AG04450 (cell line): ENCODE measurements at regions not wholly inside any gene's neighbourhood (a gene's known extent, or its start where the extent isn't known, plus 50 kb on each side); places are given as distances from the start of the nearest gene placed in this dataset.

Experiments used
- CTCF ChIA-PET: fragments of 300-600, 350-600 bp; formaldehyde crosslinking; extraction: SDS; loops from one replicate; lab custom pipeline; 2022; ENCODE audit warnings: antibody characterized with exemption, inconsistent platforms; lab: Charles Lee
- POLR2A ChIA-PET: fragments of 350-600 bp; formaldehyde crosslinking; extraction: SDS; loops from one replicate; lab custom pipeline; 2021; ENCODE audit warnings: antibody characterized with exemption, inconsistent platforms; lab: Yijun Ruan, JAX
- DNase-seq: peaks from one replicate; pipeline ENCODE4 v3.0.0-alpha.2; 2011; ENCODE audit warnings: low read depth, low spot score
- H3K27ac ChIP-seq: one replicate; pipeline ENCODE4 v1.5.1; 2012; ENCODE audit warnings: low read depth, low read length, control low read depth
- H3K27me3 ChIP-seq: one replicate; pipeline ENCODE4 v1.6.0; 2012; ENCODE audit warnings: low read length; ENCODE audit not compliant: control insufficient read depth, insufficient read depth
- H3K4me3 ChIP-seq: 2 replicates; pipeline ENCODE4 v1.5.1; 2011; ENCODE audit warnings: mild to moderate bottlenecking, low read depth, low read length, control low read depth
- H3K9me3 ChIP-seq: 2 replicates; pipeline ENCODE4 v1.5.1; 2012; ENCODE audit warnings: low read length; ENCODE audit not compliant: control insufficient read depth, insufficient read depth
- TF ChIP-seq, protein P1 (sequence below): IDR thresholded peaks from 2 replicates; pipeline ENCODE4 v1.5.1; 2011; ENCODE audit warnings: low read depth, low read length, control low read depth, inconsistent platforms

DNA sequence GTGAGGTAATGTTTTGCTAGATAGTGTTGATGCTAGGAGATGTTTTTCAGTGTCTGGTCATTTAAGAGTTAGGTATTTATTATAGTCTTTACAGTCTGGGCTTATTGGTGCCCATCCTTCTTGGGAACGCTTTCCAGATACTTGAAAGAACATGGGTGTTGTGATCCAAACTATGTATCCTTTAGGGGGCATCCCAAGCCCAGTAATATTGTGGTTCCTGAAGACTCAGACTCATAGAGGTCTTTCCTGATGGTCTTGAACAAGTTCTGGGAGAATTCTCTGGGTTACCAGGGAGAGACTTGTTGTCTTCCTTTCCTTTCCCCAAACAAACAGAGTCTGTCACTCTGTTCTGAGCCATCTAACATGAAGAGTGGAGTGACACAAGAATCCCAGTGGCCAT, 99.7 kb upstream of the LRRC3B start:
- Histone ChIP-seq H3K4me3 (no peak overlapping the region), H3K9me3 (peaks cover 15% of the 10 kb centered on the region; the same call in 1 of the 2 replicates), H3K27ac (no peak overlapping the region), H3K27me3 (no peaks in the 10 kb centered on the region)
- ChIA-PET CTCF (no interaction called here), POLR2A (no interaction called here)
- no peak for DNase-seq
- TF ChIP-seq, protein P1, sequence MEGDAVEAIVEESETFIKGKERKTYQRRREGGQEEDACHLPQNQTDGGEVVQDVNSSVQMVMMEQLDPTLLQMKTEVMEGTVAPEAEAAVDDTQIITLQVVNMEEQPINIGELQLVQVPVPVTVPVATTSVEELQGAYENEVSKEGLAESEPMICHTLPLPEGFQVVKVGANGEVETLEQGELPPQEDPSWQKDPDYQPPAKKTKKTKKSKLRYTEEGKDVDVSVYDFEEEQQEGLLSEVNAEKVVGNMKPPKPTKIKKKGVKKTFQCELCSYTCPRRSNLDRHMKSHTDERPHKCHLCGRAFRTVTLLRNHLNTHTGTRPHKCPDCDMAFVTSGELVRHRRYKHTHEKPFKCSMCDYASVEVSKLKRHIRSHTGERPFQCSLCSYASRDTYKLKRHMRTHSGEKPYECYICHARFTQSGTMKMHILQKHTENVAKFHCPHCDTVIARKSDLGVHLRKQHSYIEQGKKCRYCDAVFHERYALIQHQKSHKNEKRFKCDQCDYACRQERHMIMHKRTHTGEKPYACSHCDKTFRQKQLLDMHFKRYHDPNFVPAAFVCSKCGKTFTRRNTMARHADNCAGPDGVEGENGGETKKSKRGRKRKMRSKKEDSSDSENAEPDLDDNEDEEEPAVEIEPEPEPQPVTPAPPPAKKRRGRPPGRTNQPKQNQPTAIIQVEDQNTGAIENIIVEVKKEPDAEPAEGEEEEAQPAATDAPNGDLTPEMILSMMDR: no peak

DNA sequence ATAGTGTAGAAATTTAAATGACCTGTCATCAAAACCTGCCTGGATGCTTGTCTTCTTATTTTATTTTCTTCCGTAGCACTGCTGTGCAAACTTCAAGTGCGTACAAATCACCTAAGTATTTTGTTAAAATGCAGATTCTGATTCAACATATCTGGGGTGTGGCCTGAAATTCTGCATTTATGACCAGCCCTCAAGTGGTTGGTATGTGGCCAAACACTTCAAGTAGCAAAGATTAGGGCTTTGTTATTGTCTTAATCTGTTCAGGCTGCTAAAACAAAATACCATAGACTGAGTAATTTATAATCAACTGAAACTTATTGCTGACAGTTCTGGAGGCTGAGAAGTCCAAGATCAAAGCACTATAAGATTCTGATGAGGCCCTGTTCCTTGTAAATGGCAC, 97.6 kb upstream of the LRRC3B start:
- DNase-seq: no peak
- Histone ChIP-seq H3K27me3 (no peaks in the 10 kb centered on the region), H3K9me3 (peaks cover 15% of the 10 kb centered on the region; the same call in 1 of the 2 replicates), H3K4me3 (no peak overlapping the region), H3K27ac (no peak overlapping the region)
- TF ChIP-seq, protein P1: no peak
- ChIA-PET POLR2A (no interaction called here), CTCF (no interaction called here)

DNA sequence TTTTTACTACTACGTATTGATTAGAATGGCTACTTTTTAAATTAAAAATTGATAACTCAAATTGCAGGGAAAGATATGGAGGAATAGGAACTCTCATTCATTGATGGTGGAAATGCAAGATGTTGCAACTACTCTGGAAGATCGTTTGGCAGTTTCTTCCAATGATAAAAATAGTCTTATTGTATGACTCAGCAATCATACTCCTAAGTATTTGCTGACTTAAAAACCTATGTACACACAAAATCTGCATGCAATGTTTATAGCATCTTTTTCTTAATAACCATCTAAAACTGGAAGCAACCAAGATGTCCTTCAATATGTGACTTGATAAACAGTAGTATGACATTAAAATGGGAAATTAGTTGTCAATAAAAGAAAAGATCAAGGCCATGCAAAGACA, 87.4 kb upstream of the LRRC3B start:
- Histone ChIP-seq H3K27me3 (no peaks in the 10 kb centered on the region), H3K27ac (no peak overlapping the region), H3K4me3 (no peak overlapping the region), H3K9me3 (peaks cover 13% of the 10 kb centered on the region)
- POLR2A ChIA-PET: no interaction called here
- no peak for DNase-seq
- CTCF ChIA-PET: no interaction called here
- TF ChIP-seq, protein P1: no peak

DNA sequence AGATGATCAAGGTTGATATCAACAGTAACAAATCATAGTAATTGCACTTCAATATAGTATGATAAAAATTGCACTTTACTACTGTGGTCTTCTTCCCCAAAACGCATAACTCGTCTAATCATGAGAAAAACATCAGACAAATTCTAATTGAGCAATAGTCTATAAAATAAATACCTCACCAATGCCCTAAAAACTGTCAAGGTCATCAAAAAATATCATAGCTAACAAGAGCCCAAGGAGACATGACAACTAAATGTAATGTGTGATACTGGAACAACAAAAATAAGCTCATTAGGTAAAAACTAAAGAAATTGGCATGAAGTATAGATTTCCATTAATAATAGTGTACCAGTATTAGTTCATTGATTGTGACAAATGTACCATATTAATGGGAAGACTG, 85.6 kb upstream of the LRRC3B start:
- ChIA-PET CTCF (no interaction called here), POLR2A (no interaction called here)
- H3K4me3 ChIP-seq: no peak overlapping the region
- TF ChIP-seq, protein P1: no peak
- H3K27me3 ChIP-seq: no peaks in the 10 kb centered on the region
- peaks cover 13% of the 10 kb centered on the region for H3K9me3 ChIP-seq
- no peak overlapping the region for H3K27ac ChIP-seq
- DNase-seq: no peak

DNA sequence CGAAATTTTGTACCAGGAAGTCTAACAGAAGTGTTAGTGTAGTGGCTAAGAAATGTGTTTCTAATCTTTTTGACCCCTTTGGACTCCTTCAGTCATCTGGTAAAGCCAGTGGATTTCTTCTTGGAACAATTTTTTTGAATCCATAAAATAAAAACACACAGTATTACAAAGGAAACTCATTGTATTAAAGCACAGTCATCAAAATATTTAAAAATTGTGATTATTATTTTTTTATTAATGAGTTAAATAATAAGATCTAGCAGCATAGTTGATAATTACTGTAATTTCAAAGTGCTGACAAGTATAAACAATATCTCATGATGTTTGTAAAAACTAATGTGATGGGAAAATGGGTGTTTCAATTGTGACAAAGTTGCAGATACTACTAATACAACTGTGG, 72.2 kb upstream of the LRRC3B start:
- CTCF ChIA-PET: no interaction called here
- H3K4me3 ChIP-seq: no peak overlapping the region
- no peak overlapping the region for H3K27ac ChIP-seq
- no peak for DNase-seq
- TF ChIP-seq, protein P1: no peak
- POLR2A ChIA-PET: no interaction called here
- peaks cover 3% of the 10 kb centered on the region; the same call in 1 of the 2 replicates for H3K9me3 ChIP-seq
- no peaks in the 10 kb centered on the region for H3K27me3 ChIP-seq
